GM19372 (cell line): ENCODE measurements at regions not wholly inside any gene's neighbourhood (a gene's known extent, or its start where the extent isn't known, plus 50 kb on each side); places are given as distances from the start of the nearest gene placed in this dataset.
A peak's percentile ranks its signal among the peaks of the same experiment; 100 is the strongest.

Experiments
- ATAC-seq: cut with Tn5 transposase; IDR thresholded peaks from one replicate; pipeline ENCODE4 v1.9.1; 2021; ENCODE audit warnings: mild to moderate bottlenecking, low read depth, moderate library complexity; ENCODE audit not compliant: unreplicated experiment

DNA sequence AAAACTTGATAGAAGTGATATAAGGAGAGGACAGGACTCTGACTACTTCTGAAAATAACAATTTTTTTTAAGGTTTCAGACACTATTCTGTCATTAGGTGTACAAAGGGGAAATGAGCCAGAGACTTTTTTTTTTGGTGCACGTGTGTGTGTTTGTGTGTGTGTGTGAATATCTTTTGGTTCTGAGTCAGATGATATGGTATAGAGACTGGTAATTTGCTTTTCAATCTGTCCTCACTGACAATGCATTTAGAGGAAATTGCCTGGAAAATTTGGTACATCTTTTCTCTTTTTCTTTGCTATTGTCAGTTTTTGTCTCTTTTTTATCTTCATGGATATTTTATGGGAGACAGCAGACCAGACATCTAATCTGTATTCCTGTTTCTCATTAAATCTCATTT lies 59.3 kb downstream of the DDIT4L start:
- no peak for ATAC-seq

- no peak for ATAC-seq
These were observed 59.8 kb downstream of the DDIT4L start for GRCh38 chr4:100130491-100130890.

DNA sequence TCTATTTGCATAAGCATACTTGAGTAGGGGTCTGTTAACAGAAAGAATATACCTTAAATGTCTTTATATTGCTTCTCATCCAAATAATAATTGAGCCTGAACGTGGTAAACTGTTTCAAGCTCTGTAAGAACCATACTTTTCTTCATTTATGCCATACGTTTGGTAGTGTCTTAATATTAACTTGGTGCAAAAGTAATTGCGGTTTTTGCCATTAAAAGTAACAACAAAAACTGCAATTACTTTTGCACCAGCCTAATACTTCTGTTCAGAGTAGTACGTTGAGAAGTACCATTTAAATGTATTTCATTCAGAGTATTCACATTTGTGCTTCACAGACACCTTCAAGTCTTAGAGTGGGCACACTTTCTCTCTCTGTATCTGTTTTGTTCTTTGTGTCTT lies 60.5 kb downstream of the DDIT4L start:
- no peak for ATAC-seq

- no peak for ATAC-seq
These were observed 61.9 kb downstream of the DDIT4L start for GRCh38 chr4:100128338-100128737.

DNA sequence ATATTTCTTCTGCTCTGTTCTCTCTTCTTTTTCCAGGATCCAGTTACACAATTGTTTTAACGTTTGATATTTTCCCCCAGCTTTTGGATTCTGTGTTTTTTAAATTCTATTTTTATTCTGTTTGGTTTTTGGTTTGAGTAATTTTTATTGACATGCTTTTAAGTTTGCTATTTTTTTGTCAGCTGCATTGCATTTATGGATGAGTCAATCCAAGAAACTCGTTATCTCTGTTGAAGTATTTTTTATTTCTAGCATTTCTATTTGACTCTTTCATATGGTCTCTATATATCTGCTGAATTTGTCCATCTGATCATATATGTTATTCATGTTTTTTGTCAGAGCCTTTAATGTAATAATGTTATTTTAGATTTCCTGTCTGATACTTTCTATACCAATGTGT lies 65.6 kb downstream of the DDIT4L start:
- ATAC-seq = no peak

DNA sequence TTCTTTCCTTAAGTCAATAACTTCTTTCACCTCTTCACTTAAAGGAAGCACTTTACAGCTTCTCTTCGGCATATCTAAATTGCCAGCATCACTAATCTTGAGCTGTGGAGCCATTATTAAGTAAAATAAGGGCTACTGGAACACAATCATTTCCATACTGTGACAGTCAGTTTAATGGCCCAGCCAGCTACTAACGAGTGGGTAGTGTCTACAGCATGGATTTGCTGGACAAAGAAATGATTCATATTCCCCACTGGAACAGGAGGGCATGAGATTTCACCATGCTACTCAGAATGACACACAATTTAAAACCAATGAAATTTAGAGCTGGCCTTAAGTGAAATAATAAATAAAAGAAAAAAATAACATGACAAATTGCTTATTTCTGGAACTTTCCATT lies 72.1 kb downstream of the DDIT4L start:
- ATAC-seq = no peak

DNA sequence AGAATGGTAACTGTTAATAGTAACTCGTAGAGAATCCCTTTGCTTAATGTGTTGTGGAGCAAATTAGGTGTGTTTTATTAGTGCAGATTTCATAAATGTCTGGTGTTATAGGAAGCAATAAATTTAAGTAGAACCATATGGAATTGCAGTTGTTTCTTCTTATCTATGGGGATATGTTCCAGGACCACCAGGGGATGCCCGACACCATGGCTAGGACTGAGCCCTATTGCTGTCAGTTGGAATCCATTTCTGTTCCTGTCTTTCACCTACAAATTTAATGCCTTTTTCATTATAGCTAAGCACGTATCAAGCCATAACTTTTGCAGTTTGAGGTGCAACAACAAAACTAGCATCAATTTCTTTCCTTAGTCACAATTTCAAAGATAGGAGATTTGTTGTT lies 72.5 kb downstream of the DDIT4L start:
- ATAC-seq = no peak

- ATAC-seq = no peak
These were observed 75.4 kb downstream of the DDIT4L start for GRCh38 chr4:100114909-100115308.

- no peak for ATAC-seq
These were observed 76.5 kb downstream of the DDIT4L start for GRCh38 chr4:100113732-100114131.

DNA sequence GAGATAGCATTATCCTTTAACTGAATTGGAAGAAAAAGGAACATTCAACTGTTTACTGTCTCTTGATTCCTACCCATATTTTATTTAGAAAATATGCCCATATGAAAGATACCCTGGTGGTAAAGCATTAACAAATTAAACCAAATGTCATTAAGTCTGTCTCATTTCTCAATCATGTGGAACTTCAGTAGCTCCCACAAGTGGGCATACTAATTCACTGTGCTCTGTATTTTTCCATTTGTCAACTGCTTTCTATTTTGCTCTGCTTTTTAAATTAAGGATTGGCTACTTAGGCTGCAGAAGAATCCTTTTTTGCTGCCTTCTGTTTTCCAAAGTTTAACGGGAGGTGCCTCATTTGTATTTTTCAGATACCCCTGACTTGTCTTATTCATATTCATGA lies 77.2 kb downstream of the DDIT4L start:
- ATAC-seq = no peak

- no peak for ATAC-seq
These were observed 80.3 kb downstream of the DDIT4L start for GRCh38 chr4:100109921-100110320.

DNA sequence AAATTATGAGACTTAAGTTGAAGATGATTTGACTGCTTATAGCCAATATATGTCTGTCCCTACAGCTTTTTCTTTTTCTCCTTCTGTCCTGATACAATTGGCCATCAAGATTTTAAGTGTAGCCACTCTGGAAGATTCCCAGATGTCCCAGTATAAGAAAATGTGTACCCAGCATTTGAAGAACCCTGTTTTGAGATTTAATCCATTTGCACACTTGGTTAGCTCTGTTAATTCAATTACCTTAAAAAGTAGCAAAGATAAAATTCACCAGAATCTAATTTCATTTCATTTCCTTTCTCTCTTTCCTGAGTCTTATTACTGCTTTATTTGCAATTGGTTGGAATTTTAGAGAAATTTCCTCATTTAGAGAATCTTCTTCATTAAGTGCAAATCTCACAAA lies 81.4 kb downstream of the DDIT4L start:
- no peak for ATAC-seq

GRCh38 chr4:100106982-100107381 lies 83.3 kb downstream of the DDIT4L start:
- peak; percentile 97 for ATAC-seq

- ATAC-seq = no peak
These were observed 86.6 kb downstream of the DDIT4L start for GRCh38 chr4:100103671-100104070.

DNA sequence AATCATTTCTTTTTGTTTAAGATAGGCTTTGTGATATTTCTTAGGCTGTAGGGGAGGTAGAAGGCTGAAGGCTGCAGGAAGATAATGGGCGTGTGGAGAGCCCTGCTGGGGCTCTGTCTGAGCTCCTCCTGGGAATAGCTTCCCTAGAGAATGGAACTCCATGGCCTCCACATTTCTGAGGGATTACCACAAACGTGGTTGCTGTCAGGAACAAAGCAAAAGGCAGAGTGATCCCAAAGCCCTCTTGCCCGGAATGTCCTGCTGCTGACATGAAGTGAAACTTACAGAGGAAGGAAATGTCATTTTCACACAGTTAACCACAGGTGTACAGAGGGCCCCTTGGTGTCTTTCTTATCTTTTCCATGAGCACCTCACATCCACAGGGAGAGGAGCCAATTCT lies 89.3 kb downstream of the DDIT4L start:
- ATAC-seq = no peak

- ATAC-seq = no peak
These were observed 90.5 kb downstream of the DDIT4L start for GRCh38 chr4:100099746-100100145.

DNA sequence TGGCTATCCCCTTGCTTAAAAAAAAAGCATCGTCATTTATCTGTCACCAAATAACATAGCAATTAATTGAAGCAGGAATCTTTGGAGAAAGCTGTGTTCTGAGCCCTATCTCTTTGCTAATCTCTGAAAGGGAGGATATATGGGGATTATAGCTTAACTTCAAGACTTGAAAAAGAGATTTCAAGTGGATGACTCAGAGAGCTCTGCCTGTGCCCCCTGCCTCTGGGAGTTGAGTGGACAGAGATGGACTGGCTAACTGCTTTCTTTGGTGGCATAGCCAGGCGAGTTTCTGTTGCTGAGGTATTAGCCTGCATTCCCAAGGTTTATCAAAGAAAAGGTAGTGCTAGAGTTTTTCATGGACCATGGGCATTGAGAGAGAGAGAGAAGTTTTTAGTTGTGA lies 91.6 kb downstream of the DDIT4L start:
- ATAC-seq = no peak

- ATAC-seq = no peak
These were observed 92.2 kb downstream of the DDIT4L start for GRCh38 chr4:100098011-100098545.

DNA sequence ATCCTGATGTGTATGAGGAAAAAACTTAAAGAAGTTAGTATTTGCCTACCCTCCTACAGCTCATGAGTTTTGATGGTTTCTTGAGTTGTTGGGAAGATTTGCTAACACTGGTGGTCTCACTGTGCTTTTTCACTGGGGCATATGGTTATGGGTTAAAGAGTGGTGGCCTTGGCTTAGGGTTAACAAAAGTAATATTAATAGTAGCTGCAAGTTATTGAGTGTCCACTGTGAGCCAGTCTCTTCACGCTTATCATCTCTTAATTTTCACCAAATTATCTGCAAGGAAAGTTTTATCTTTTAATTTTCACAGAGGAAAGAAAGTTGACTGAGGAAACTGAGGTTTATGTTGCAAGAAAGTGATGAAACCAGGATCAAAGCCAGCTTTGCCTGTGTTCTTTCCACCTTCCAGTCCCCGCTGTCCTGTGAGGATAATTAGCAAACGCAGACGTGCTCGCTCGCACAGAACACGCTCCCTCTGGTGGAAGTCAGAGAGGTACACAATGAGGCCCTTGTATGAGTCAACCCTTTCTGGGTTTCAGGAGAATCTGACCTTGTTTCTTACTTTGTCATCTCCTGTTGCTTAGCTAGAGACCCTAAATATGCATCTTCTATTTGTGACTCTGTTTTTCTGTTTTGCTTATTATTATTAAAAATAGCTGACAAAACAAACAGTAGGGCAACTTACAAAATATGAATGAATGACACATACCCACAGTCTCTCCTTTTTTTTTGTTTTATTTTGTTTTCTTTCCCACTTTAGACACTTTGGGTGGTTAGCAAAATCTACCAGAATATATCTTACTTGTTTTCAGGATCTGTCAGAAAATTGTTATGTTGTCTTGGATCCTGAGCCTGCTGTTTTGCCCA lies 94.3 kb downstream of the DDIT4L start:
- peak; percentile 72 for ATAC-seq

GRCh38 chr4:100093091-100093866 lies 97.0 kb downstream of the DDIT4L start:
- peak; percentile 77 for ATAC-seq

DNA sequence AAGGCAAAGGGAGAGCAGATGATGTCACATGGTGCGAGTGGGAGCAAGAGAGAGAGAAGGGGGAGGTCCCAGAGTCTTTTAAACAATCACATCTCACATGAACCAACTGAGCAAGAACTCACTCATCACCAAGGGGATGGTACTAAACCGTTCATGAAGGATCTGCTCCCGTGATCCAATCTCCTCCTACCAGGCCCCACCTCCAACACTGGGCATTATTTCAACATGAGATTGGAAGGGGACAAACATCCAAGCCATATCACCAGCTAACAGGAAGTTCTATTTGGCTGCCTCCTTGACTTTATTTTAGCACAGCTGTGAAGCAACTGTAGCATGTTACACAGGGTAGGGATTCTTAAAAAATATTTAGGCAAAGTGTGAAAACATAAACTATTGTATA lies 102.5 kb downstream of the DDIT4L start:
- no peak for ATAC-seq
